Right cardiac atrium (tissue), 5 donors: ENCODE measurements at regions not wholly inside any gene's neighbourhood (a gene's known extent, or its start where the extent isn't known, plus 50 kb on each side); places are given as distances from the start of the nearest gene placed in this dataset.

Source experiments
- ATAC-seq, 2 donors: fragments of 200-7000 bp; cut with Tn5 transposase; one replicate each; pipeline versions ENCODE4 v1.8.0 to v1.9.1; 2020; ENCODE audit warnings: moderate library complexity in 2 of 2, mild to moderate bottlenecking in 1 of 2
- DNase-seq, 3 donors: peaks; one replicate each; pipeline ENCODE4 v3.0.0-alpha.2; 2020
- H3K27ac ChIP-seq: one replicate; pipeline ENCODE4 v1.5.1; 2013; ENCODE audit warnings: mild to moderate bottlenecking, low read length, control low read depth, moderate library complexity
- H3K27me3 ChIP-seq: one replicate; pipeline ENCODE4 v1.6.1; 2013; ENCODE audit not compliant: control insufficient read depth, insufficient read depth
- H3K4me1 ChIP-seq: one replicate; pipeline ENCODE4 v1.6.1; 2013; ENCODE audit warnings: low read length; ENCODE audit not compliant: control insufficient read depth, insufficient read depth
- H3K4me3 ChIP-seq: one replicate; pipeline ENCODE4 v1.5.1; 2013; ENCODE audit warnings: low read length, control low read depth
- H3K9me3 ChIP-seq: one replicate; pipeline ENCODE4 v1.6.1; 2013; ENCODE audit warnings: low read length; ENCODE audit not compliant: control insufficient read depth
- WGBS: extraction: QIAGEN DNeasy Blood & Tissue Kit; methylation state at CpG from one replicate; pipeline ENCODE4 v1.1.7; 2013; 5-methylcytosine and 5-hydroxymethylcytosine counted together
- intact Hi-C, 4 donors: fragments of 100-400 bp; cut with DNase I; formaldehyde crosslinking; loops; one replicate each; pipeline versions ENCODE4 v1.11.0 to v1.14.0; 2022 to 2023
- donor health status: healthy with polysubstance abuse.
- donor health status: DM: no; HTN: yes; CAD: no.
- donor health status: DM: no; HTN: no; CAD: no.
- donor health status: DM: no; HTN: yes; CAD: no; lungs with severe emphysema.
- donor health status: DM: yes; HTN: yes; CAD: no.

GRCh38 chr13:90797335-90797734, 550.2 kb upstream of the MIR17HG start:
- no peak for DNase-seq
- Histone ChIP-seq H3K4me1 (no peaks in the 10 kb centered on the region), H3K27me3 (no peaks in the 10 kb centered on the region), H3K4me3 (no peak overlapping the region), H3K27ac (no peak overlapping the region), H3K9me3 (no peaks in the 10 kb centered on the region)
- intact Hi-C loops, result no loop called here
- WGBS, result 82% methylated on average over 2 of the region's 2 CpGs
- no peak for ATAC-seq

GRCh38 chr13:90798381-90798780, 549.1 kb upstream of the MIR17HG start:
- 62% methylated on average over 3 of the region's 3 CpGs for WGBS
- DNase-seq (no peak), ATAC-seq (no peak)
- Histone ChIP-seq H3K4me1 (no peaks in the 10 kb centered on the region), H3K9me3 (no peaks in the 10 kb centered on the region), H3K27ac (no peak overlapping the region), H3K27me3 (no peaks in the 10 kb centered on the region), H3K4me3 (no peak overlapping the region)
- intact Hi-C loops, result no loop called here

GRCh38 chr13:90800082-90800746, 547.3 kb upstream of the MIR17HG start:
- ATAC-seq, result peak; percentile 72 to 93
- Histone ChIP-seq H3K27me3 (no peaks in the 10 kb centered on the region), H3K9me3 (no peaks in the 10 kb centered on the region), H3K4me3 (no peak overlapping the region), H3K4me1 (no peaks in the 10 kb centered on the region), H3K27ac (no peak overlapping the region)
- DNase-seq, result peak; percentile 66 to 93 (median 87)
- WGBS, result 4% methylated on average over 3 of the region's 3 CpGs
- intact Hi-C loops, result no loop called here

- no peak overlapping the region for H3K4me3 ChIP-seq
- WGBS, result 88% methylated on average over 7 of the region's 7 CpGs
- no peak overlapping the region for H3K27ac ChIP-seq
- intact Hi-C loops, result no loop called here
- no peaks in the 10 kb centered on the region for H3K9me3 ChIP-seq
- no peak for DNase-seq
- no peaks in the 10 kb centered on the region for H3K27me3 ChIP-seq
- no peak for ATAC-seq
- no peaks in the 10 kb centered on the region for H3K4me1 ChIP-seq
Measured at GRCh38 chr13:90801621-90802020, 545.9 kb upstream of the MIR17HG start.

GRCh38 chr13:90803210-90803609, 544.3 kb upstream of the MIR17HG start:
- Histone ChIP-seq H3K27me3 (no peaks in the 10 kb centered on the region), H3K4me3 (no peak overlapping the region), H3K27ac (no peak overlapping the region), H3K9me3 (no peaks in the 10 kb centered on the region), H3K4me1 (peaks cover 2% of the 10 kb centered on the region)
- DNase-seq (no peak), ATAC-seq (no peak)
- WGBS, result 59% methylated on average over 2 of the region's 2 CpGs
- intact Hi-C loops, result no loop called here

GRCh38 chr13:90806016-90806615, 541.4 kb upstream of the MIR17HG start:
- Histone ChIP-seq H3K9me3 (no peaks in the 10 kb centered on the region), H3K27me3 (no peaks in the 10 kb centered on the region), H3K27ac (no peak overlapping the region), H3K4me1 (peaks cover 2% of the 10 kb centered on the region), H3K4me3 (no peak overlapping the region)
- intact Hi-C loops, result no loop called here
- DNase-seq (no peak), ATAC-seq (no peak)
- WGBS, result 68% methylated on average over 1 of the region's 1 CpG

GRCh38 chr13:90806892-90807291, 540.6 kb upstream of the MIR17HG start:
- Histone ChIP-seq H3K27ac (no peak overlapping the region), H3K9me3 (no peaks in the 10 kb centered on the region), H3K4me3 (no peak overlapping the region), H3K4me1 (peaks cover 2% of the 10 kb centered on the region), H3K27me3 (no peaks in the 10 kb centered on the region)
- 53% methylated on average over 2 of the region's 2 CpGs for WGBS
- ATAC-seq (no peak), DNase-seq (no peak)
- intact Hi-C loops, result no loop called here

GRCh38 chr13:90808838-90809237, 538.6 kb upstream of the MIR17HG start:
- Histone ChIP-seq H3K4me3 (no peak overlapping the region), H3K27ac (no peak overlapping the region), H3K4me1 (peaks cover 2% of the 10 kb centered on the region), H3K9me3 (no peaks in the 10 kb centered on the region), H3K27me3 (no peaks in the 10 kb centered on the region)
- no peak for ATAC-seq
- DNase-seq, result no peak
- intact Hi-C loops, result no loop called here

GRCh38 chr13:90824032-90824431, 523.5 kb upstream of the MIR17HG start:
- WGBS, result 57% methylated on average over 2 of the region's 2 CpGs
- ATAC-seq (no peak), DNase-seq (no peak)
- H3K4me1 ChIP-seq, result no peaks in the 10 kb centered on the region
- intact Hi-C loops, result no loop called here
- no peaks in the 10 kb centered on the region for H3K27me3 ChIP-seq
- no peak overlapping the region for H3K4me3 ChIP-seq
- no peak overlapping the region for H3K27ac ChIP-seq
- no peaks in the 10 kb centered on the region for H3K9me3 ChIP-seq

GRCh38 chr13:90826688-90827087, 520.8 kb upstream of the MIR17HG start:
- Histone ChIP-seq H3K4me3 (no peak overlapping the region), H3K27me3 (no peaks in the 10 kb centered on the region), H3K9me3 (no peaks in the 10 kb centered on the region), H3K27ac (no peak overlapping the region), H3K4me1 (no peaks in the 10 kb centered on the region)
- intact Hi-C loops, result no loop called here
- no peak for ATAC-seq
- 86% methylated on average over 2 of the region's 2 CpGs for WGBS
- peak in 1 of 3 donors; percentile 16 for DNase-seq

- Histone ChIP-seq H3K4me1 (no peaks in the 10 kb centered on the region), H3K9me3 (no peaks in the 10 kb centered on the region), H3K27ac (no peak overlapping the region), H3K4me3 (no peak overlapping the region), H3K27me3 (no peaks in the 10 kb centered on the region)
- WGBS, result 69% methylated on average over 2 of the region's 2 CpGs
- ATAC-seq, result no peak
- intact Hi-C loops, result no loop called here
- DNase-seq, result no peak
Measured at GRCh38 chr13:90830782-90831181, 516.7 kb upstream of the MIR17HG start.

GRCh38 chr13:90833951-90834350, 513.5 kb upstream of the MIR17HG start:
- DNase-seq (no peak), ATAC-seq (no peak)
- Histone ChIP-seq H3K27me3 (no peaks in the 10 kb centered on the region), H3K4me1 (no peaks in the 10 kb centered on the region), H3K4me3 (no peak overlapping the region), H3K27ac (no peak overlapping the region), H3K9me3 (no peaks in the 10 kb centered on the region)
- intact Hi-C loops, result no loop called here
